NCI-H1417 treated with DMSO at 0.1 percent for 48 hours (cell line): ENCODE measurements at regions not wholly inside any gene's neighbourhood (a gene's known extent, or its start where the extent isn't known, plus 50 kb on each side); places are given as distances from the start of the nearest gene placed in this dataset.
"Not testable (repeated sequence)": the region's sequence is repeated elsewhere in the genome, so short reads cannot be mapped to it uniquely, and the experiment has no call there.

Experiments
- DNase-seq: peaks from one replicate; lab custom pipeline; 2025; lab: John Stamatoyannopoulos, UW

GRCh38 chr20:48231253-48231930 lies 446.1 kb upstream of the SULF2 start:
- no peak for DNase-seq

- no peak for DNase-seq
Measured at GRCh38 chr20:48230216-48230615, 444.9 kb upstream of the SULF2 start.

- DNase-seq, result no peak
Measured at GRCh38 chr20:48227381-48227780, 442.1 kb upstream of the SULF2 start.

GRCh38 chr20:48226642-48227041 lies 441.4 kb upstream of the SULF2 start:
- no peak for DNase-seq

GRCh38 chr20:48224533-48225050 lies 439.3 kb upstream of the SULF2 start:
- DNase-seq, result no peak

- DNase-seq, result no peak
Measured at GRCh38 chr20:48223715-48224114, 438.4 kb upstream of the SULF2 start.

- no peak for DNase-seq
Measured at GRCh38 chr20:48222595-48223180, 437.4 kb upstream of the SULF2 start.

- DNase-seq, result no peak
Measured at GRCh38 chr20:48220033-48220633, 434.9 kb upstream of the SULF2 start.

GRCh38 chr20:48219306-48219705 lies 434.0 kb upstream of the SULF2 start:
- DNase-seq, result no peak

GRCh38 chr20:48217190-48217589 lies 431.9 kb upstream of the SULF2 start:
- no peak for DNase-seq

GRCh38 chr20:48215536-48215935 lies 430.3 kb upstream of the SULF2 start:
- DNase-seq, result no peak

- no peak for DNase-seq
Measured at GRCh38 chr20:48214601-48215000, 429.3 kb upstream of the SULF2 start.

GRCh38 chr20:48213635-48214034 lies 428.4 kb upstream of the SULF2 start:
- not testable (repeated sequence) for DNase-seq

- DNase-seq, result no peak
Measured at GRCh38 chr20:48212806-48213509, 427.7 kb upstream of the SULF2 start.

- DNase-seq, result no peak
Measured at GRCh38 chr20:48211847-48212246, 426.6 kb upstream of the SULF2 start.

- DNase-seq, result no peak
Measured at GRCh38 chr20:48211238-48211637, 426.0 kb upstream of the SULF2 start.

- DNase-seq, result no peak
Measured at GRCh38 chr20:48210111-48211027, 425.1 kb upstream of the SULF2 start.

- DNase-seq, result no peak
Measured at GRCh38 chr20:48209102-48209501, 423.8 kb upstream of the SULF2 start.

- no peak for DNase-seq
Measured at GRCh38 chr20:48208176-48208575, 422.9 kb upstream of the SULF2 start.

- no peak for DNase-seq
Measured at GRCh38 chr20:48207505-48207904, 422.2 kb upstream of the SULF2 start.

- no peak for DNase-seq
Measured at GRCh38 chr20:48205786-48206185, 420.5 kb upstream of the SULF2 start.
